ENCODE measurements at regions not wholly inside any gene's neighbourhood (a gene's known extent, or its start where the extent isn't known, plus 50 kb on each side); places are given as distances from the start of the nearest gene placed in this dataset.

DNA sequence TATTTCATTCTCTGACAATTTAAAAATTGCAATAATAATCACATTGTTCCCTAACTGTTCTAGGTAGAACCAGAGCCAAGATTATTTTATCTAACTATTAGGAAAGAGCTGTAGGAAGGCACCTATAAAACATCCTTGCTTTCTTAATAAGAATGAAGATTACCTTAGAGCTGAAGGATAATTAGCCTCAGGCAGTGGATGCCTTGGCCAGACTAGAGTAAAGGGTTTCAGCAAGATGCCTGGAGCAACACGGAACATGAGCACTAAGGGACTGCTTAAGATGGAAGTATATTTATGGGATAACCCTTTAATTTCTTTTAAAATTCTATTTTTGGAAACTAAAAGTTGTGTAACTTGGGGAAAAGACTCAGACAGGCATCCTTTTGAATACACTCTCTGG, 456.6 kb upstream of the RBMS3 start:
- DNase-seq (ENCODE audit: low spot score) = no peak

DNA sequence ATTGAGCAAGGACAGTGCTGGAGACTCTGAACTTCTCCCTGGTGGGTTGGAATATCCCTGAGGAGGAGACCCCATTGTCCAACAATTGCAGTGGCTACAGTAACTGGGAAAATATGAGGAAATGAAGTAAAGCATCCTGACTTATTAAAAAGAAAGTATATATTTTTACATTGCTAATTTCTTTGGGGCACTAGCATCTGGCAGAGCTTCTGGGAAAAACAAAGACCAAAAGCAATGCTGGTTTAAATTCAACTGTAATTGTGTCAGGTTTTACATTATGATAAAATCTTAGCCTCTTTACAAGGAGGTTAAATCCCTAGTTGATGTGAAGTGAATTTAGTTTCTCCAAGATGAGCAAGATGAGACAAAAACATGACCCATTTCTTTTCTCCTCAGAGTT, 454.0 kb upstream of the RBMS3 start:
- no peak for DNase-seq (ENCODE audit: low spot score)

DNA sequence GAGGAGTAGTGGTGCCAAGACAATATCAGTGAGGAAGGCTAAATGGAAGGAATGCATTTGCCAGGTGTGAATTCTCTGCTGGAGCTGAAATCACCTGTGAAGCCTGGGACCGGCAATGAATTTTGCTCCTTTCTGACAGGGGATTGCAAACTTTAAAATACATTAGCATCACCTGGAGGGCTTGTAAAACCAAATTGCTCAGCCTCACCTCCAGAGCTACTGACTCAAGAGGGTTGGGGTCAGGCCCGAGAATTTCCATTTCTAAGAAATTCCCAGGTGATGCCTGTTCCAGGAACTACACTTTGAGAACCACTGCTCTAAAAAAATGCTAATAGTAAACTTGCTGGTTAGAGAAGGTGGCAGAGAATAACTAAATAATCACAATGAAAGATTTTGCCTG, 445.6 kb upstream of the RBMS3 start:
- no peak for DNase-seq (ENCODE audit: low spot score)

GRCh38 chr3:28835751-28836150, 445.1 kb upstream of the RBMS3 start:
- peak; percentile 17 for DNase-seq (ENCODE audit: low spot score)

DNA sequence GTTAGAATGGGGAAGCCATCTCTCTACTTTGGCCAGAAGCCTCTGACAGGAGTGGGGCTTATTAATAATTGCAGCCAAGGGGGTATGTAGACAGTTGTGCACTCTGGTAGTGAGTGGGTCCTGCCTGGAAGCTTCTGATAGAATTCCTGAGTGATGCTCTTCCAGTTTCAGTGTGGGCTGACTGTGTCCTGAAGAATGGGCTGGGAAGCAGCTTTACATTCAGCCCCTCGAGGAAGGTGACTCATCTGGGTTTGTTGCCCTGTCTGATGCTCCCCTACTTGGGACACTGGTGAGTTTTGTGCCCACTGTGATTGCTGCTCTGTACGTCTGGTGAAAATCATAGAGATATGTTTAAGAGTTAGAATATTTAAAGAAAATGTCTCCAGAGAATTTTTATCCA, 444.7 kb upstream of the RBMS3 start:
- DNase-seq (ENCODE audit: low spot score) = no peak

DNA sequence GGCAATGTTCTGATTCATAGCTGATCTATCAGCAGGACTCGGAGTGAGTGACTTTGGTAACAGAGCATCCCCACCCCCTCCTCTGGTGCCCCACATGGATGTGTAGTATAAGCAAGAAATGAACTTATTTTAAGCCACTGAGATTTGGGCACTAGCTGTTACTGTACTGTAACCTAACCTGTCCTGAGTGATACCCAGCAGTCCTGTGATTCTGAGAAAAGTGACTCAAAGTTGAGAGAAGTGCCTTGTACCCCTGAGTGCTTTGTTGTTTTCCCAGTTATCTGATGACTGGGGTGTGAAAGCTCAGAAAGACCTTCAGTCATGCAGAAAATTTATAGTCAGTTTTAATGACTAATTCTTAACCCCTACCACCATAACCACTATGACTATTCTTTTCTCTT, 439.9 kb upstream of the RBMS3 start:
- DNase-seq (ENCODE audit: low spot score) = no peak

DNA sequence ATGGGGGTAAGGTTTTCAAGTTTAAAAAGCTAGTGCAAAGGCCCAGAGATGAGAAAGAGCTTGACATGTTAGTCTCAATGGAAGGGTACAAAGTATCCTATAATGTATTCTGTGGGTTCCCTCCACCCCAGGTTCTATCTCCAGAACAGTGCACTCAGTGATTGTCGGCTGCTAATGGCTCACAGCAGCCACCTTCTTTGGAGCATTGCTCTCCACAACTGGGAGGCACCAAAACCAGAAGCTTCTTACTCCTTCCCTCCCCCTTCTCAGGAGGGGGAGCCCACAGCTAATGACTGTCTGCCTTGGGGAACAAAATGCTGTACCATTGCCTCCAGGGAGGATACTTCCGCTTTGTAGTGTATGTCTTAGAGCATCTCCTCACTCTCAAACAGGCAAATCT, 439.4 kb upstream of the RBMS3 start:
- DNase-seq (ENCODE audit: low spot score) = no peak

- DNase-seq (ENCODE audit: low spot score) = peak; percentile 7
These were observed 436.4 kb upstream of the RBMS3 start for GRCh38 chr3:28844298-28845005.

DNA sequence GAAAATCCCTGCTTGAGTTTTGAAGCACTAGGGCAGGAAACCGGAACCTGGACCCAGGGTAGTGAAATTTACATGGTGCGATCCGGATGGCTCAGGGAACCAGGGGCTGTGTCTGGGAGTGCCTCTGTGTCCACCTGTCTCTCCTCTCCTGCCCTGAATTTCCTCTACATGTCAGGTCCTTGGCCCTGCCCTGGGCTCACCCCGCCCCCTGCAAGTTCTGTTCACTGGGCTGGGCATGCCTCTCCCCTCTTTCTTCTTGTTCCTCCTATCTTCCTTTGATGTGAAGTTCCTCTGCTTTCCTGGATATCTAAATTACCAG, 435.9 kb upstream of the RBMS3 start:
- DNase-seq (ENCODE audit: low spot score) = no peak

DNA sequence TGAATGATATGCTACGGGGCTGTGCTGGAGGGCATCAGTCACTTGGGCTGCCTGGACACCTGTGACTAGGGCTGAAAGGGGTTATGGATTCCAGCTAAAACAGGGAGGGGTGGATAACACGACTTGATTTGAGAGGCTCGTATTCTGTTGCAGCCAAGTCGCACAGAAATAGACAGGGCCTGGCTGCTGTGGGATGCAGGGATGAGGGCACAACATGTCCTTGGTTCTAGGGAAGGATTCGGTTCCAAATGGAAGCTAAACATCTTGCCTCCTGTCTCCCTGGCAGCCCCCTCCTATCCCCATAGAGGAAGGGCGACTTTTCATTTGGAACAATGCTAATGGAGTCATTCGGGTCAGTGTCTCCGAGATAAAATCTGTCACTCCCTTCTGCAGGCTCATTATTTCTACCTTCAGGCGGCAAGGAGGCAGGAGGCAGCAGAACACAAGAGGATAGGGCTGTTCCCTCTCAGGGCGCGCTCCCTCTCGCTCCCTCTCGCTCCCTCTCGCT, 433.8 kb upstream of the RBMS3 start:
- no peak for DNase-seq (ENCODE audit: low spot score)

GRCh38 chr3:28847736-28848135, 433.1 kb upstream of the RBMS3 start:
- no peak for DNase-seq (ENCODE audit: low spot score)

DNA sequence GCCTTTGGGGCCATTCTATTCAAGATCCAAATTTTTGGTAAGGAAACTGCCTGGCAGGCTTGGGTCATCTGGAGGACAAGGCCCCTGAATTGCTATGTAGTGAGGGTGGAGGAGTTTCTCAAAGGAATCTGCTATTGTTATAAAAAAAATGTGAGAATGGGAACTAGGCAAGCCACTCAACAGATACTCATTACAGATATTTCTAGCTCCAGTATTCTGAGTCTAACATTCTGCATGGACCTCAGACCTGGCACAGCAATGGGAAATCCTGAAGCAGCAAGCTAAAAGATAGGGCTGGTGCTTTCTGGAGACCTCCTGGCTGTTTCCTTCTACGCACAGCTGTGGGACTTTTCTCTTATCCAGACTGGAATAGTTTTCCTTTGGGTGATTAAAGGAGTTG, 430.7 kb upstream of the RBMS3 start:
- no peak for DNase-seq (ENCODE audit: low spot score)

DNA sequence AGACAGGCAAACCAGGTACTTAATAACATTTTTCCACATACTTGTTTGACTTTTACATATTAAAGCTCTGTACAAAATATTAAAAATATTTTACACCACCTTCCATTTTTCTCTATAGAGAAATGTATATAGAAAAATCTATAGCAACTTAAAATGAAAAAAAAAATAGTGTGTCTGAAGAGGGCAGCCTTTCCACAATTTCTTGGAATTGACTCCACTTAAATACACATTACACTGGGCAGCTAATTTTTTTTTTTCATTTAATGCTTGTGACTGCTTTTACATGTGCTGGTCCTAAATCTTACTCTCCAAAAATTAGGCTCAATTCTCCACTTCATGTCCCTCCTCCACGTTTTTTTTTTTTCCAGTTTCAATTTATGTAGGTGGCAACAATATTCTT, 427.0 kb upstream of the RBMS3 start:
- no peak for DNase-seq (ENCODE audit: low spot score)

- no peak for DNase-seq (ENCODE audit: low spot score)
These were observed 424.1 kb upstream of the RBMS3 start for GRCh38 chr3:28856796-28857195.

DNA sequence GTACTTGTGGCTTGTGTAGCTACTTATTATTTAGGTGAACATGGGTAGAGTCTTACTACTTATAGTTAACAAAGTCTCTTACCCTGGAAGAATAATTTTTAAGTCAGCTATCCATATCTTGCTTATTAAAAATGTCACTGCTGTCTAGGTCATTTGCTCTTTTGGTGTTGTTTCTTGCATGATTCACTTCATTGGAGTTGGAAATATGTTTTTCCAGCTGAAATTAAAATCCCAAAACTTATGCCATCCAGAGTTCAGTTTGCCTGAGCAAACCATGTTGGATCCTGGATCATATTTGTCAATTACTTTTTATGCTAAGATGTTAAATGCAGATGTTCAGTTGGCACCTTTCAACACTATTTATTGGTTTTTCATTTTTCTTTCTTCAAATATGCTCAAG, 421.0 kb upstream of the RBMS3 start:
- no peak for DNase-seq (ENCODE audit: low spot score)

- DNase-seq (ENCODE audit: low spot score) = peak; percentile 44
These were observed 420.6 kb upstream of the RBMS3 start for GRCh38 chr3:28860307-28860706.

DNA sequence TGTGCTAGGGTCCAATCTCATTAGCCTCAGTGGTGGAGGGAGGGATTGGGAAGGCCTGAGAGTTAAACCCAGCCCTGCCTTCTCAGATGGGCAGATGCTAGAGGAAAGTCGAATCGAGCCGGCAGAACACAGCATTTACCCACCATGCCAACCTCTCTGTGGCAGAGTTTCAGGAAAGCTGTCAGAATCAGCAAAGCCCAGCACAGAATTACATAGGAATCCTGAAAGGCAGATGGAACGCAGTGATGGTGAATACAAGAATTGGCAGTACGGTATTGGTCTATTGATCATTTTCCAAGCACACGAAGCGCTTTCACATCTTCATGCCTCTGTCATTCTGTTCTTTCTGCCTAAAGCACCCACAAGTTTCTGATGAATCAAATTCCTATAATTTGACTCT, 417.7 kb upstream of the RBMS3 start:
- DNase-seq (ENCODE audit: low spot score) = no peak

- no peak for DNase-seq (ENCODE audit: low spot score)
These were observed 413.0 kb upstream of the RBMS3 start for GRCh38 chr3:28867836-28868235.

- DNase-seq (ENCODE audit: low spot score) = no peak
These were observed 412.0 kb upstream of the RBMS3 start for GRCh38 chr3:28868897-28869296.

DNA sequence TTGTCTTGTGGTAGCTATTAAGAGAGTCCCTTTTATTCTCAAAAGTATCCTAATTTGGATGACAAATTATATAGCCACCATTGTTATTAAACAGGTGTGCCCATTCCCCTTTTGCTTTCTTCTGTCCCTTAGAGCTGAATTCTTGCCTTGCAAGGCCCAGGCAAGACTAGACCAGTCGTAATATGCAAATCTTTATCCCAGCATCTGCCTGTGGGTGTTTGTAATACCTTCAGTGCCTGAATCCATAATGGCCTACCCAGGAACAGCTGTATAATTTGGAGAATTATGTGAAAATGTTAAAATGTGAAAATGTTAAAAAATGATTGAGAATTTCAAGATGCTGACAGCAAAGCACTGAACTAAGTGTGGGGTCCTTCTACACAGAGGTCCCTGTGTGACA, 403.0 kb upstream of the RBMS3 start:
- no peak for DNase-seq (ENCODE audit: low spot score)

- no peak for DNase-seq (ENCODE audit: low spot score)
These were observed 390.5 kb upstream of the RBMS3 start for GRCh38 chr3:28890373-28890772.

DNA sequence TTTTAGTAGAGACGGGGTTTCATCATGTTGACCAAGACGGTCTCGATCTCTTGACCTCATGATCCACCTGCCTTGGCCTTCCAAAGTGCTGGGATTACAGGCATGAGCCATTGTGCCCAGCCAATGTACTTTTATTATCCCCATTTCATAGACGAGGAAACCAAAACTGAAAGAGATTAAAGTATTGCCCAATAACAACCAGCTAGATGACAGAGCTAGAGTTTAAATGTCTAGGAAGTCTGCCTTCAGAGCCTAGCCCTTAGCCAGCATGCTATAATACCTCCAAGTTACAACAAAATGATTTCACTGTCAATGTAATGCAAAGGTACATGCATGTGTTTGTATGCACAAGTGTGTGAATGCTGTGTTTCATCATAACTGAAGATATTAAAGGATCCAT, 389.4 kb upstream of the RBMS3 start:
- no peak for DNase-seq (ENCODE audit: low spot score)

DNA sequence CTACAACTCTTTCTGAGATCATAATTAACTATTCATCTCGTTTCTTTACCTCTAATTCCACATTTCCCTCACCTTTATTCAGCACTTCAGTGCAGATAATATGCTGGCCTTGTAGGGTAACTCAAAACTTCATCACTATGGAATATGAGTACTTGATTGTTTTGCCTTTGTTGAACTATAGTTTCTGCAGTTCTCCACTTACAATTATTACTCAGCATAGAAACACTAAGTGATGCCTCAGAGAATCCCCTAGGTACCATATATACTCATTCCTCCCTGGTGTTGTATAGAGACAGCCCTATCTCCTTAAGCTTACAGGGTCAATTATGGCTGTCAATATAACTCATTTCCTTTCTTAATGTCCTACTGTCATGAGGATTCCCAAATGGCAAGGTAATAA, 380.6 kb upstream of the RBMS3 start:
- no peak for DNase-seq (ENCODE audit: low spot score)

DNA sequence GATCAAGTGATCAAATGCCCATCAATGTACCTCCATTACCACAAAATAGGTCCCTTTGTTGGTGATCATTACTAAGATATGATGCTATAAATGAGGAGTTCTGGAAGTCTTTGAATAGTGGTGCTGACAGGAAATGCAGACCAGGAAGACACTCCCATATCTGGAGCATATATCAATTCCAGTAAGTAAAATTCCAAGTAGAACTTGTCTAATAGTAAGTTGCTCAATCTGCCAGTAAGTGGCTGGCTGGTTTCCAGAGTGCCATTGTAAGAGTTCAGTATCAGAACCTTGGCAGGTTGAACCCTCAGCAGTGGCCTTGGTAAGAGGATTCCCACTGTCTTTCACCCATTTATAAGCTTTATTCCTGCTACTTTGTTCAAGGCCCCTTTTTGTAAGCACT, 379.9 kb upstream of the RBMS3 start:
- DNase-seq (ENCODE audit: low spot score) = no peak

DNA sequence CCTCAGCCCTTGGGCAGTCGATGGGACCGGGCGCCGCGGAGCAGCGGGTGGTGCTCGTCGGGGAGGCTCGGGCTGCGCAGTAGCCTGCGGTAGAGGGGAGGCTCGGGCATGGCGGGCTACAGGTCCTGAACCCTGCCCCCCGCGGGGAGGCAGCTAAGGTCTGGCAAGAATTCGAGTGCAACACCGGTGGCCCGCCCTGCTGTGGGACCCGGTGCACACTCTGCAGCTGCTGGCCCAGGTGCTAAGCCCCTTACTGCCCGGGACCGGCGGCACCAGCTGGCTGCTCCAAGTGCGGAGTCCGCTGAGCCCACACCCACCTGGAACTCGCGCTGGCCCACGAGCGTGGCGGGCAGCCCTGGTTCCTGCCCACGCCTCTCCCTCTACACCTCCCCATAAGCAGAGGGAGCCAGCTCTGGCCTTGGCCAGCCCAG, 377.7 kb upstream of the RBMS3 start:
- no peak for DNase-seq (ENCODE audit: low spot score)
